Fibroblast of mammary gland (primary cell): ENCODE measurements at regions not wholly inside any gene's neighbourhood (a gene's known extent, or its start where the extent isn't known, plus 50 kb on each side); places are given as distances from the start of the nearest gene placed in this dataset.

Source experiments
- DNase-seq: peaks from one replicate; pipeline ENCODE4 v3.0.0-alpha.2; 2010; ENCODE audit warnings: low read depth
- H3K4me3 ChIP-seq: 2 replicates; pipeline ENCODE4 v1.5.1; 2011; ENCODE audit warnings: low read depth, mild to moderate bottlenecking, low read length, moderate library complexity; ENCODE audit not compliant: control insufficient read depth
- CTCF ChIP-seq: conservative IDR thresholded peaks from 2 replicates; pipeline ENCODE4 v1.5.1; 2011; ENCODE audit warnings: low read depth, low read length, inconsistent platforms; ENCODE audit not compliant: control insufficient read depth, insufficient read depth

- TF ChIP-seq CTCF: no peak
- no peak for DNase-seq
- H3K4me3 ChIP-seq: no peak overlapping the region
Measured at GRCh38 chr14:105853089-105853906, 326.9 kb downstream of the TMEM121 start.

- DNase-seq: no peak
- no peak for TF ChIP-seq CTCF
- H3K4me3 ChIP-seq: no peak overlapping the region
Measured at GRCh38 chr14:105853907-105854599, 327.7 kb downstream of the TMEM121 start.

GRCh38 chr14:105854600-105855245 is 328.3 kb downstream of the TMEM121 start:
- no peak for TF ChIP-seq CTCF
- DNase-seq: no peak
- H3K4me3 ChIP-seq: no peak overlapping the region

- no peak for TF ChIP-seq CTCF
- no peak for DNase-seq
Measured at GRCh38 chr14:105855246-105855892, 329.0 kb downstream of the TMEM121 start.

GRCh38 chr14:105855893-105856675 is 329.7 kb downstream of the TMEM121 start:
- no peak overlapping the region for H3K4me3 ChIP-seq
- DNase-seq: no peak
- no peak for TF ChIP-seq CTCF

More at GRCh38 chr14:105855246-105855892, 329.0 kb downstream of the TMEM121 start:
- no peak overlapping the region for H3K4me3 ChIP-seq
